Loucy (cell line): ENCODE measurements at regions not wholly inside any gene's neighbourhood (a gene's known extent, or its start where the extent isn't known, plus 50 kb on each side); places are given as distances from the start of the nearest gene placed in this dataset.

Experiments used
- CTCF ChIP-seq: fragments of 200-600 bp; sonication (generic); conservative IDR thresholded peaks from 2 replicates; pipeline ENCODE4 v1.5.1; 2014; ENCODE audit warnings: mild to moderate bottlenecking, antibody characterized with exemption, low read length
- EZH2phosphoT487 ChIP-seq: fragments of 200-600 bp; IDR thresholded peaks from 2 replicates; pipeline ENCODE4 v1.6.1; 2018; ENCODE audit warnings: antibody characterized with exemption, mild to moderate bottlenecking, moderate library complexity, borderline replicate concordance

GRCh38 chr4:154009191-154009590, 220.3 kb upstream of the SFRP2 start:
- TF ChIP-seq CTCF: no peak
- no peak for TF ChIP-seq EZH2phosphoT487
